ENCODE measurements at regions not wholly inside any gene's neighbourhood (a gene's known extent, or its start where the extent isn't known, plus 50 kb on each side); places are given as distances from the start of the nearest gene placed in this dataset.
A peak's percentile ranks its signal among the peaks of the same experiment; 100 is the strongest.

GRCh38 chr7:25855854-25856782 lies 295.9 kb upstream of the NFE2L3 start:
- DNase-seq (ENCODE audit: low read depth in 1 of 2, low spot score in 1 of 2) = no peak
- H3K27me3 ChIP-seq (ENCODE audit: insufficient read depth, poor library complexity, severe bottlenecking) = no peaks in the 10 kb centered on the region
- peak overlapping the region; percentile 97 for H3K27ac ChIP-seq (replicated peaks)
- H3K4me3 ChIP-seq (replicated peaks; ENCODE audit: insufficient read depth, low read length) = peak overlapping the region; percentile 42
- TF ChIP-seq REST (IDR thresholded peaks at IDR 0.05; ENCODE audit: insufficient replicate concordance, low read depth) (no peak), SPI1 (IDR thresholded peaks at IDR 0.05; ENCODE audit: borderline replicate concordance, low read depth) (no peak)

- TF ChIP-seq POLR2AphosphoS5 (IDR thresholded peaks at IDR 0.05; ENCODE audit: low read depth) (0 out of 2 replicates have a peak, but pooled peaks have one; percentile 8), CTCF (IDR thresholded peaks at IDR 0.05; ENCODE audit: insufficient read depth, low read length) (no peak), REST (IDR thresholded peaks at IDR 0.05; ENCODE audit: insufficient replicate concordance, low read depth) (no peak)
- Histone ChIP-seq H3K4me3 (replicated peaks; ENCODE audit: insufficient read depth, low read length) (peak overlapping the region; percentile 42), H3K27me3 (ENCODE audit: insufficient read depth, poor library complexity, severe bottlenecking) (no peaks in the 10 kb centered on the region), H3K27ac (replicated peaks) (peak overlapping the region; percentile 97)
- peak; percentile 79 to 89 for DNase-seq (ENCODE audit: low read depth in 1 of 2, low spot score in 1 of 2)
Observed at GRCh38 chr7:25857376-25858067, 294.5 kb upstream of the NFE2L3 start.

GRCh38 chr7:25858200-25858524 lies 293.8 kb upstream of the NFE2L3 start:
- H3K27ac ChIP-seq (replicated peaks) = peak overlapping the region; percentile 97

More at GRCh38 chr7:25858200-25858524, 293.8 kb upstream of the NFE2L3 start:
- Histone ChIP-seq H3K27me3 (ENCODE audit: insufficient read depth, poor library complexity, severe bottlenecking) (no peaks in the 10 kb centered on the region), H3K4me3 (replicated peaks; ENCODE audit: insufficient read depth, low read length) (no peak overlapping the region)
- TF ChIP-seq GABPA (IDR thresholded peaks at IDR 0.05; ENCODE audit: low read depth) (no peak), POLR2AphosphoS5 (IDR thresholded peaks at IDR 0.05; ENCODE audit: low read depth) (no peak), REST (IDR thresholded peaks at IDR 0.05; ENCODE audit: insufficient replicate concordance, low read depth) (no peak), CTCF (IDR thresholded peaks at IDR 0.05; ENCODE audit: insufficient read depth, low read length) (no peak), SPI1 (IDR thresholded peaks at IDR 0.05; ENCODE audit: borderline replicate concordance, low read depth) (no peak)
- no peak for DNase-seq (ENCODE audit: low read depth in 1 of 2, low spot score in 1 of 2)

Data from HL-60 (cell line).